A549 (cell line): ENCODE measurements at regions not wholly inside any gene's neighbourhood (a gene's known extent, or its start where the extent isn't known, plus 50 kb on each side); places are given as distances from the start of the nearest gene placed in this dataset.

Experiments used
- BHLHE40 ChIP-seq: IDR thresholded peaks from 2 replicates; pipeline ENCODE4 v1.6.1; 2012; ENCODE audit warnings: low read depth, low read length, inconsistent platforms
- CHD4 ChIP-seq: fragments of 200-600 bp; sonication (generic); IDR thresholded peaks from 2 replicates; pipeline ENCODE4 v1.6.1; 2016; ENCODE audit warnings: antibody characterized with exemption, mild to moderate bottlenecking, borderline replicate concordance
- FOSB ChIP-seq: fragments of 250-450 bp; sonication (Bioruptor Pico); IDR thresholded peaks from 2 replicates; pipeline ENCODE4 v1.5.0; 2020; ENCODE audit warnings: mild to moderate bottlenecking, moderate library complexity
- JUN ChIP-seq, 2 experiments: fragments of >200 bp; sonication (Bioruptor Twin); formaldehyde crosslinking; IDR thresholded peaks; 2 replicates in 1 of 2; 3 replicates in 1 of 2; pipeline ENCODE4 v1.6.1; 2016 to 2017
- KDM1A ChIP-seq: fragments of 200-600 bp; sonication (generic); IDR thresholded peaks from 2 replicates; pipeline ENCODE4 v1.6.1; 2016; ENCODE audit warnings: low read depth, mild to moderate bottlenecking
- POLR2A ChIP-seq: IDR thresholded peaks from 2 replicates; pipeline ENCODE4 v1.6.1; 2012; ENCODE audit warnings: mild to moderate bottlenecking, low read length
- POLR2AphosphoS2 ChIP-seq: conservative IDR thresholded peaks from 2 replicates; pipeline ENCODE4 v1.6.1; 2012; ENCODE audit warnings: low read length, improper control_type of control experiment, inconsistent platforms
- SMC3 ChIP-seq: fragments of >200 bp; sonication (Bioruptor Twin); formaldehyde crosslinking; IDR thresholded peaks from 3 replicates; pipeline ENCODE4 v1.6.1; 2018; ENCODE audit warnings: inconsistent platforms
- TF ChIP-seq, protein P1 (sequence below): IDR thresholded peaks from 2 replicates; pipeline ENCODE4 v1.6.1; 2012
- TF ChIP-seq, protein P2 (sequence below): fragments of >200 bp; sonication (Bioruptor Twin); formaldehyde crosslinking; IDR thresholded peaks from 3 replicates; pipeline ENCODE4 v1.5.1; 2016
- TF ChIP-seq, protein P3 (sequence below): fragments of 200-600 bp; sonication (generic); IDR thresholded peaks from 2 replicates; pipeline ENCODE4 v1.6.1; 2016; ENCODE audit warnings: antibody characterized with exemption, mild to moderate bottlenecking, moderate library complexity
- TF ChIP-seq, protein P4 (sequence below): IDR thresholded peaks from 2 replicates; pipeline ENCODE4 v1.6.1; 2012

DNA sequence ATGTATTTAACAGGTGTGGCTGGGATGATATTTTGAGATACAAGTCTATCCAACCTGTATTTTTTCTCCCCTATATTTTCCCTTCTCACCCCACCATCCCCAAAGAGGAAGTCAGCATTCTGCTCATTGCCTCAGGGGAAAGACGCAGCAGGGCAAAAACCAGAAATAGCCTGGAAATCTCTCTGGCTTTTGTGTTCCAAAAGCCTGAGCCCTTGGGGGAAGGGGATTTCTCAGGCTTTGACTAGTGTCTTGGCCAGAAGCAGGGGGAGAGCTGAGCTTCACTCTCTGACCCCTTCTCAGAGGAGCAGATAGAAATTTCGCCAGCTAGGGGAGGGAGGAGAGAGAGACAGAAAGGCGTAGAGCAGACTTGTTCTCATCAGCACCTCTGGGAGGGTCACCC, 244.7 kb downstream of the RRAGC start:
- TF ChIP-seq SMC3 (no peak), KDM1A (no peak), BHLHE40 (no peak), POLR2AphosphoS2 (no peak), FOSB (CRISPR knock-in tag) (no peak), JUN (IDR thresholded peaks at IDR 0.05) (no peak), POLR2A (no peak), CHD4 (no peak)
- TF ChIP-seq, protein P1, sequence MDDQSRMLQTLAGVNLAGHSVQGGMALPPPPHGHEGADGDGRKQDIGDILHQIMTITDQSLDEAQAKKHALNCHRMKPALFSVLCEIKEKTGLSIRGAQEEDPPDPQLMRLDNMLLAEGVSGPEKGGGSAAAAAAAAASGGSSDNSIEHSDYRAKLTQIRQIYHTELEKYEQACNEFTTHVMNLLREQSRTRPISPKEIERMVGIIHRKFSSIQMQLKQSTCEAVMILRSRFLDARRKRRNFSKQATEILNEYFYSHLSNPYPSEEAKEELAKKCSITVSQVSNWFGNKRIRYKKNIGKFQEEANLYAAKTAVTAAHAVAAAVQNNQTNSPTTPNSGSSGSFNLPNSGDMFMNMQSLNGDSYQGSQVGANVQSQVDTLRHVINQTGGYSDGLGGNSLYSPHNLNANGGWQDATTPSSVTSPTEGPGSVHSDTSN = no peak
- TF ChIP-seq, protein P2, sequence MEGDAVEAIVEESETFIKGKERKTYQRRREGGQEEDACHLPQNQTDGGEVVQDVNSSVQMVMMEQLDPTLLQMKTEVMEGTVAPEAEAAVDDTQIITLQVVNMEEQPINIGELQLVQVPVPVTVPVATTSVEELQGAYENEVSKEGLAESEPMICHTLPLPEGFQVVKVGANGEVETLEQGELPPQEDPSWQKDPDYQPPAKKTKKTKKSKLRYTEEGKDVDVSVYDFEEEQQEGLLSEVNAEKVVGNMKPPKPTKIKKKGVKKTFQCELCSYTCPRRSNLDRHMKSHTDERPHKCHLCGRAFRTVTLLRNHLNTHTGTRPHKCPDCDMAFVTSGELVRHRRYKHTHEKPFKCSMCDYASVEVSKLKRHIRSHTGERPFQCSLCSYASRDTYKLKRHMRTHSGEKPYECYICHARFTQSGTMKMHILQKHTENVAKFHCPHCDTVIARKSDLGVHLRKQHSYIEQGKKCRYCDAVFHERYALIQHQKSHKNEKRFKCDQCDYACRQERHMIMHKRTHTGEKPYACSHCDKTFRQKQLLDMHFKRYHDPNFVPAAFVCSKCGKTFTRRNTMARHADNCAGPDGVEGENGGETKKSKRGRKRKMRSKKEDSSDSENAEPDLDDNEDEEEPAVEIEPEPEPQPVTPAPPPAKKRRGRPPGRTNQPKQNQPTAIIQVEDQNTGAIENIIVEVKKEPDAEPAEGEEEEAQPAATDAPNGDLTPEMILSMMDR = no peak
- TF ChIP-seq, protein P3, sequence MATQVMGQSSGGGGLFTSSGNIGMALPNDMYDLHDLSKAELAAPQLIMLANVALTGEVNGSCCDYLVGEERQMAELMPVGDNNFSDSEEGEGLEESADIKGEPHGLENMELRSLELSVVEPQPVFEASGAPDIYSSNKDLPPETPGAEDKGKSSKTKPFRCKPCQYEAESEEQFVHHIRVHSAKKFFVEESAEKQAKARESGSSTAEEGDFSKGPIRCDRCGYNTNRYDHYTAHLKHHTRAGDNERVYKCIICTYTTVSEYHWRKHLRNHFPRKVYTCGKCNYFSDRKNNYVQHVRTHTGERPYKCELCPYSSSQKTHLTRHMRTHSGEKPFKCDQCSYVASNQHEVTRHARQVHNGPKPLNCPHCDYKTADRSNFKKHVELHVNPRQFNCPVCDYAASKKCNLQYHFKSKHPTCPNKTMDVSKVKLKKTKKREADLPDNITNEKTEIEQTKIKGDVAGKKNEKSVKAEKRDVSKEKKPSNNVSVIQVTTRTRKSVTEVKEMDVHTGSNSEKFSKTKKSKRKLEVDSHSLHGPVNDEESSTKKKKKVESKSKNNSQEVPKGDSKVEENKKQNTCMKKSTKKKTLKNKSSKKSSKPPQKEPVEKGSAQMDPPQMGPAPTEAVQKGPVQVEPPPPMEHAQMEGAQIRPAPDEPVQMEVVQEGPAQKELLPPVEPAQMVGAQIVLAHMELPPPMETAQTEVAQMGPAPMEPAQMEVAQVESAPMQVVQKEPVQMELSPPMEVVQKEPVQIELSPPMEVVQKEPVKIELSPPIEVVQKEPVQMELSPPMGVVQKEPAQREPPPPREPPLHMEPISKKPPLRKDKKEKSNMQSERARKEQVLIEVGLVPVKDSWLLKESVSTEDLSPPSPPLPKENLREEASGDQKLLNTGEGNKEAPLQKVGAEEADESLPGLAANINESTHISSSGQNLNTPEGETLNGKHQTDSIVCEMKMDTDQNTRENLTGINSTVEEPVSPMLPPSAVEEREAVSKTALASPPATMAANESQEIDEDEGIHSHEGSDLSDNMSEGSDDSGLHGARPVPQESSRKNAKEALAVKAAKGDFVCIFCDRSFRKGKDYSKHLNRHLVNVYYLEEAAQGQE = no peak
- TF ChIP-seq, protein P4, sequence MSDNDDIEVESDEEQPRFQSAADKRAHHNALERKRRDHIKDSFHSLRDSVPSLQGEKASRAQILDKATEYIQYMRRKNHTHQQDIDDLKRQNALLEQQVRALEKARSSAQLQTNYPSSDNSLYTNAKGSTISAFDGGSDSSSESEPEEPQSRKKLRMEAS = no peak
